NCI-H345 (cell line): ENCODE measurements at regions not wholly inside any gene's neighbourhood (a gene's known extent, or its start where the extent isn't known, plus 50 kb on each side); places are given as distances from the start of the nearest gene placed in this dataset.

Source experiments
- DNase-seq: peaks from one replicate; lab custom pipeline; 2025; lab: John Stamatoyannopoulos, UW

DNA sequence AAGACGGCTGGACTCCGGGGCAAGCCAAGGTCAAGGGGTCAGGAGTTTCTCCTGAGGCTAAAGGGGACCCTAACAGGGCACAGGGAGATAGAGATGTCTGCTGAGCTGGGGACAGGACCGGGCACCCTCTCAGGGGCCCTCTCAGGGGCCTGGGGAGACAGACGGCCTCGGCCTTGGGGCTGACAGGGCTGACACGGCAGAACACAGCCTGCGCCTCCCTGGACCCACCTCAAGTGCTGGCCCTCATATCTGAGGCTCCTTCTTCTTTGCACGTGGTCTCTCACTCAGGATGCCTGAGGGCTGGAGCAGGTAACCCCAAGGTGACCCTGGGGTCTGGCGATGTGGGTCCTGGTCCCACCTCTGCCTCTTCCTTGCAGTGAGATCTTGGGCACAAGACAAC, 186.9 kb upstream of the TNRC6C start:
- no peak for DNase-seq

DNA sequence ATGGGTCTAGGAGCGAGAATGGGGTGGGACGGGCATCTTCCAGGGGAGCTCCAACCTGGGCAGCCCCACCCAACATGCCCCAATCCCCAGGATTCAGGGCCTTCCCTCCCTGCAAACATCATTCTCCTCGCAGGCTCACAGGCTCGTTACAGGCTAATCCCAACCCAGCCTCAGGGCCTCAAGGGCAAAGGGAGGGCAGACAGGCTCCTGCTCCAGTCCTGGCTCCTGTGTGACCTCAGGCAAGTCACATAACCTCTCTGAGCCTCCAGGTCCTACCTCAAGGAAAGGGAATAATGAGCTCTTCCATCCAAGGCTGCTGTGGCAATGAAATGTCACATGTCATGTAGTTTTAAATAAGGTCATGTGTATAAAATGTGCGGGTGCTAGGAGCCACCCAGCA, 186.5 kb upstream of the TNRC6C start:
- DNase-seq, result no peak

DNA sequence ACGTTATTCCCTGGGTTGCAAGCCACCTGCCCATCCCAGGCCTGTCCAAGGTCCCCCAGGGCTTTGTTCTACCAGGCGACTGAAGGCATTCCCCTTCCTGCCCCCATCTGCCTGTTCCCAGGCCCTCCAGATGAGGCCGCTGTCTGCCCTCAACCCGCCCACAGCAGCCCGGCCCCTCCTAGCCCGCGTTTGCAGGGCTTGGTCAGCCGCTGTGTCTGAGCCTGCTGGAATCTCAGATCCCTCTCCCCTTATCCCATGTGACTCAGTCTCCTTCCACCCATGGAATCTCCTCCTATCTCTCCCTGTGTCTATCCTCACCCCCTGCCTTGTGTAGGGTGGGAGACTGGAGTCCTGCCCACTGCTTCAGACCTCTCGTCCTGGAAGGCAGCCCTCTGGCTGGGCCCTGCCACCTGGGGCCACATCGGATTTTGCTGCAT, 186.0 kb upstream of the TNRC6C start:
- DNase-seq, result no peak

DNA sequence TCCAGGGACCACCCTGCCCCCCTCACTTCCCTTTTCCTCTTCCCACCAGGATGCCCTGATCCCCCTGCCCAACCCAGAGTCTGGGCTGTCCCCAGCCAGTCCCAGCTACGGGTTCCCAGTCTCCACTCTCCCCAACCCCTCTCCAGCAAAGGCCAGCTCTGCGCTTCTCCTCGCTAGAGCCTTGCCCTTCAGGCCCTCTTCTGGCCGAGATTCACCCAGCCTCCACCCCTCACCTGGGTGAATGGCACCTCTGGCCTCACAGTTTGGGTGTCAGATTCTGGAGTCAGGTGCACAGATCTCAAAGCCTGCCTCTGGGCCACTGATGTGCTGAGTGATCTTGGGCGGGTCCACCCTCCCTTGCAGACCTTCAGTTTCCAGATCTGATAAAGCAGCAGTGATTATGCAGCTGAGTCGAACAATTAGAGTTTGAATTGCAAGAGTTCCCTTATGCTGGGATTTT, 185.6 kb upstream of the TNRC6C start:
- DNase-seq, result no peak

DNA sequence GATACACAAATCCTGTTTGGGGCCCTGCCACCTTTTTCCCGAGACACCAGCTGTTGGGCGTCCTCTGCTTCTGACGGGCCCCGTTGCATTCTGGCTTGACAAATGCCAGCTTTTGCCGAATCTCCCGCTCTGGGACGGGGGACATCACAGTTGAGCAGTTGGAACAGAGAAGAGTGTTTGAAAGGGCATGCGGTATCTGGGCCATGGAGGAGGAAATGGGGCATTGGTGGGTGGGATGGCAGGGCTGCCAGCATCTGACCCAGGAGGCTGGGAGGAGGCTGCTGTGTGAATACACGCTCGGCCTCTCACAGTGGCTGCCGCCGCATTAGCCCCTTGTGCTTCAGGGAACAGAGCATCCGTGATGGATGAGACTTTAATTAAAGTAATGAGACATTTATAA, 184.3 kb upstream of the TNRC6C start:
- DNase-seq, result no peak

DNA sequence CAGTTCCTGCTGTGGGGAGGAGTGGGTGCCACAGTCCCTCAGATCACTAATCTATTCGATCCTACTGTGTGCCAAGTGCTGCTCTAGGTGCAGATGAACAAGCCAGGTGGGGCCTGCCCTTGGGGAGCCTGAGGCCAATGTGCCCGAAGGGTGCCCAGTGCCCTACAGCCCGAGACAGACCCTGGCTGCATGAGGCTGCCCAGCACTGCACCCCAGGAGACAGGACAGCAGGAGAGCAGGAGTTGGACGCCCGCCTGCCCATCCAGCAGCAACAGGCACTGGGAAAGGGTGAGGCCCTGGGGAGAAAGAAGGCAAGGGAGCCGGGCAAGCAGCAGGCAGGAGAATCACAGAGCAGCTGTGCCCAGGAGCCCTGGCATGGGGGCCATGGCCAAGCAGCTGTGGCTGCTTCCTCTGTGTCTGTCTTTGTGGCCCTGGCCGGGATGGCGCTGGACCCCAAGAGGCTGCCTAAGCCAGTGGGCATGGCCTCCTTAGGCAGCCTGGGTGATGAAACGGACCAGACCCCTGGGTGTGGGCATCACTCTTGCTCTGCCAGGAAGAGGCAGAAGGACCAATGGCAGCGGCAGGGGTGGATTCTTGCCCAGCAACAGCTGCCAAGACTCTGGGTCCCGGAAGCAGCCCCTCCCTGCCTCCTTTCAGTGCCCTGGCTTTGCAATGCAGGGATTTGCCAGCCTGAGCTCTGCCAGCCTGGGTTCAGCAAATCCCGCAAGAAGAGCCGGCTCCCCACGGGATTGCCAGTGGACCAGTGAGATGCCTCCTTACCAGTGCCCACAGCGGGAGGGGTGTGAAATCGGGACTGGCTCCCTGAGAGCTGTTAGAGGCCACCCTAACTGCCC, 179.6 kb upstream of the TNRC6C start:
- no peak for DNase-seq

DNA sequence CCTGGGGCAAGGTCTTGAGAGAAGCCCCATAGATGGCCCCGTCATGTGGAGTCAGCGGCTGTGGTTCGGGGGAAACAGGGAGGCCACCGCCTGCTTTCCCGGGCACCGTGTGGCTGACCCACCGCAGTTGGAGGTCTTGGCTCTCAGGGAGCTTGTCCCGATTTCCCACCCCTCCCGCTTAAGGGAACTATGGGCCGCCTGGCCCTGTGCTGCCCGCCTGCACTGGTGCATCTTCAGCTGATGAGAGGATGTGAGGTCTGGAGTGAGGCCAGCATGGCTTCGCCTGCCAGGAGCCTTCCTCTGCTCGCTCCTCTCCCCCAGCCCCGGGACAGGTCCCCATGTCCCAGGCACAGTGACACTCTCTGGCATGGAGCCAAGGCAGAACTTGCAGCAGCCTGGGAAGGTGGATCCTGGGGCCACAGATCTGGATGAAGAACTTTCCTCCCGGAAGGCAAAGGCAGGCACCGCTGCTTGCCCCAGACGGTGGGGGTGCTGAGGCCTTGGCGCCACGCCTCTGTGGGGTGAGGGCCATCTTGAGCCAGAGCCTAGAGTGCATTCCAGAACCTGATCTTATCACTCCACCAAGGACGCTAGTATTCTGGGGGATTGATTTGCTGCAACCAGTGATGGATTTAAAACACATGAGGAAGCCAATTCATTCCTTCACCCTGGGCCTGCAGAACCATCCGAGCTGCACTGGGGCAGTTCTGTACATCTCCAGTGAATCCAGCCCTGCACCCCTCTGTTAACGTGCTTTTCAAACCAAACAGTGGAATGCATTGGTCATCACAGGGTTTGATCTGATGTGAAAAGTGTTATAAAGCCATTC, 178.6 kb upstream of the TNRC6C start:
- DNase-seq, result no peak

DNA sequence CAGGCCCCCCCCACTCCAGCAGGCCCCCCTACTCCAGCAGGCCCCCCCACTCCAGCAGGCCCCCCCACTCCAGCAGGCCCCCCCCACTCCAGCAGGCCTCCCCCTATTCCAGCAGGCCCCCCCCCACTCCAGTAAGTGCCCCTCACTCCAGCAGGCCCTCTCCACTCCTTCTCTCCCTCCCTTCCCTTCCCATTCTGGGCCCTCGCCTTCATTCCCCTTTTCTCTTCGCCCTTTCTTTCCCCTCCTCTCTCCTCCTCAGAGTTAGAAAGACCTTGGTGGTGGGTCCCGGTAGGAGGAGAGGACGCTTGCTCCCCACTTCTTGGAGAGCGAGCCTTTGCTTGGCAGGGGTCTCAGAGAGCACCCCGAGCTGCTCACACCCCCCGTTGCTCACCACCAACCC, 177.0 kb upstream of the TNRC6C start:
- no peak for DNase-seq

DNA sequence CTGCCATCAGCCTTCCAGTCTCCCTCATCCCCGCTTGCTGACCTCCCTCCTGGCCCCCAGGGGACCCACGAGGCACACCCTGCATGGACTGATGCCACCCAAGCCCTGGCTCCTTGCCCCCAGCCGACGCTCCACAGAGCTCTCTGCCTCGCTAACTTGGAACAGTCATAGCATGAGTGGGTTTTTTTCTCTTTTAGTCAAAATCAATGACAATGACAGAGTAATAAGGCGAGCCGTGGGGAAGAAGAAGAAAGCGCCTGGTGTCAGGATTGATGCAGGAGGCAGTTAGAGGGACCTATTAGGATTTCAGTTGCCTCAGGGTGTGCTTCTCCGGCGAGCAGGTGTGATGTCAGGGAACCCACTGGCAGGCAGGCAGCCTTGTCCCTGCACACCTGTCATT, 176.3 kb upstream of the TNRC6C start:
- DNase-seq, result peak; percentile 24

DNA sequence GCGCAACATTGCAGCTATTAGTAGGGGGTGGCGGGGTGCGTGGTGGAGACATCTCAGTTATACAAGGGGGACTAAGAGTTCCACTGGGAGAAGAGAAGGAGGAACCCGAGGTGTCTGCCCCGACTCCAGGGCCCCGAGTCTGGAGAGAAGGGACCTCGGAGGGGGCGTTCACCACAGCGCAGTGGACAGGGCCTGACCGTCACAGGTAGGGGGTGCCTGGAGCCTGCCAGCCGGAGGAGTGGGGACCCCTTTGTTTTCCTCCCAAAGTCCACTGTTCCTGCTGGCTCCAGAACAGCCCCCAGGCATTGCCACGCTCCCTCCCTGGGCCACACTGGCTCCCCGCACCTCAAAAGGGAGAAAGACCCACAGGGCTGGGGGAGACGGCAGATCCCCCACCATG, 175.9 kb upstream of the TNRC6C start:
- DNase-seq, result no peak

DNA sequence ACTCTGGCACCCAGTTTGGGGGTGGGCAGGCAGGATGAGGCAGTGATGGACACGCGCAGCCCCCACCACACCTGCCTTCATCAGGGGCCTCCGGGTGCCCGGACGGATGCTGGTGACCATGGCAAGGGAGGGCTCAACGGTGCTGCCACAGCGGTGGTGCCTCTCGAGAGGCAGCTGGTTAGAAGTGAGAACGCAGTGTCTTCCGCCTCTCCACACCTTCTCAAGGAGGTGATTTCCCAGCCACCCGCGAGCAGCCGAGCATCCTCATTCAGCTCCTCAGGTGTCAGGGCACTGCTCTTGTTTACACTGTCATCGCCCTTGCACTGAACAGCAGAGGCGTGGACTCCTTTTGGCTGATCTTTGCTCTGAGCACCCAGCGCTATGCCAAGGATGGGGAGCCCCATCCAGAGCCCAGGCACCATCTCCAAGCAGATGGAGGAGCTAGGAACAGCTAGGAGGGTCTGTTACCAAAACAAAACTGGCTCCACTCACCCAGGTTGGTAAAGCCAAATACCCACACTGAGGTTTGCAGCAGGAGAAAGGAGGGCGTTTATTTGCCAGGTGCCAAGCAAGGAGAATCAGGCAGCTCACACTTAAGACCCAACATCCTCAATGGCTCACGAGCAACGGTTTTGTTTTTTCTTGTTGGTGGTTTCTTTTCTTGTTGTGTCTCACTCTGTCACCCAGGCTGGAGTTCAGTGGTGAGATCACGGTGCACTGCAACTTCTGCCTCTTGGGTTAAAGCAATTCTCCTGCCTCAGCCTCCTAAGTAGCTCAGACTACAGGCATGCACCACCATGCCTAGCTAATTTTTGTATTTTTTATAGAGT, 174.3 kb upstream of the TNRC6C start:
- no peak for DNase-seq

DNA sequence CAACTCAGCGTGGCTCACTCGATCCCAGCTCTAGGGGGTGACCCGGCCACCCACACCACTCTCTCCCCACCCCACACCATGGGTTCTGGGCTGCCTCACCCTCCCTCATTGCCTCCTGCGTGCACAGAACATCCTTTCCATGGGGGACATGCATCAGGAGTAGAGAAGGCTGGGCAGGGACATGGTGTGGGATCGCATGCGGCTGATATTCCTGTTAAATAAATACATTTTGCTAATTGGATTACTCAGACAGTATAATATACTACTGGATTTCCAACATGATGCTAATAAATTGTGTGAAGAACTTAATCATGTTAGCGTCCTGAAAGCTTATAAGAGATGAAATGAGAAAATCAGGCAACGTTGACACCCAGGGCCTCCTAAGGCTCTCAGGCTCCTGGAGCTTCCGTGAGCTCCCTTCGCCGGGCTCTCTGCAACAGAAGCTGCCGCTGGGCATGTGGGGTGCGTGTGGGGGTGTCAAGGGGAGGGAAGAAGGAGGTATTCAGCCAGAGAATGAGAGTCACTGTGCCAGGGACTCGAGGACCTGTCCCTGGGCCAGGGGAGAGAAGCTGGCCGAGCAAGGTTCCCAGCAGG, 173.1 kb upstream of the TNRC6C start:
- no peak for DNase-seq

DNA sequence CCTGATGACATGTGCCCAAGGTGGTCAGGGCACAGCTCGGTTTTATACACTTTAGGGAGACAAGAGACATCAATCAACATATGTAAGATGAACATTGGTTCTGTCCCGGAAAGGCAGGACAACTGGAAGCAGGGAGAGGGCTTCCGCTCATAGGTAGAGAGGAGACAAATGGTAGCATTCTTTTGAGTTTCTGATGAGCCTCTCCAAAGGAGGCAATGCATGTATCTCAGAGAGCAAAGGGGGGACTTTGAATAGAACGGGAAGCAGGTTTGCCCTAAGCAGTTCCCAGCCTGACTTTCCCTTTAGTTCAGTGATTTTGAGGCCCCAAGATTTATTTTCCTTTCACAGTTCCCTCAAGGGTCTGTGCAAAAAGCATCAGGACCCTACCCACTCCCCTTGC, 172.4 kb upstream of the TNRC6C start:
- no peak for DNase-seq

DNA sequence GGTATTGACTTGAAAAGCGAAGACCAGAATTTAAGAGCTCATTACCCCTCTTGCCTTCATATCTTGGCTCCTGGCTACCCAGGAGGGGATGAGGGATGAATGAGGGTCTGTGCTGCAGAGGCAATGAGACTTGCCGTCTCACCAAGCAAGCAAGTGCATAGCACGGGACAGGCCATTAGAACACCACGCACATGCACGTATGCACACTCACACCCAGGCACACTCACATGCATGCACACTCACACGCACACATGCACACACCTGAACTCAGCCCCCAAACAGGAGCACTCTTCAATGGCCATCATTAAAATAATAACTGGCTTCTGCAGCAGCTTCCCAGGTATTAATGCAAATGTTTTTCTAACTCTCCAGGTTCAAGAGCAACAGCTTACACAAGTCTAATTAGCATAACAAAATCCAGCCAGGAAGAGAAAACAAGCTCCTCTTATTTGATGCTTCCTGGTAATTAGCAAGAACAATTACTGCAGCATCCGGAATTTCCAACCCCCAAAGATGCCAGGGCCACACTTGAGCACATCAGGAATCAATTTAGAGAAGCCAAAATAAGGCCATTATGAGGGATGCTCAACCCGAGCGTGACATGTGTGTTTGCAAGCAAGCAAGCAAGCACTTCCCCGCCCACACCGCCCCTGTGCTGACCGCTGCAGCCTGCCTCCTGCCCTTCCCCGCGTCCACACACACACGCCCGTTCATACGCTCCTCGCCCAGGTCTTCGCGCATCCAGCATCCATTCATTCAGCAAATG, 171.6 kb upstream of the TNRC6C start:
- DNase-seq, result no peak

DNA sequence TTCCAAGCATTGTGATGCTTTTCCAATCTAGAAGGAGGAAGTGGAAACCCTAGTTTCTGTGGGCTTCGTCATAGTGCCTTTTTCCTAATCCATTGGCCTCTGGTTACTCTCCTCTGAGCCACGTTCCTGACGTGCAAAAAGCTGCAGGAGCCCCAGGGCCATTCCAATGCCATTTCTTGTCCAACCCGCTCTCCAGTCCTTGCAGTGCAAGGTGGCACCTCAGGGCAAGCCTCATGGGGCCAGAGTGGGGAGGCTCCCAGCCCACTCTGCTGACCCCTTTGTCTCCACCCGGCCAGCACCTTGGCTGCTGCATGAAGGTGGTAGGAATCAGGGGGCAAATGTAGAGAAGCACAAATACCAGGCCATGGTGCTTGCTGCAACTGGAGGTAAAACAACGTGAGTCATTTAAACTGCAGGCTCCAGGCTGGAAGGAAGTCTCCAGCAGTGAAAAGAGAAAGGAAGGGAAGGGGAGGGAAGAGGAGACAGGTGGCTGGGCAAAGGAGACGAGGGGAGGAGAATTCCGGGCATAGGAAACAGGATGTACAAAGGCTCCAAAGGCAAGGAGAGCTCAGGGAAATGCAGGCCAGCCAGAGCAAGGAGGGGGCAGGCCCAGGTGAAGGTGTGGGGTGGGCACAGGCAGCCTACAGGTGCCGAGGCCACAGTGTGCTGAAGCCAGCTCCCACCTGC, 168.2 kb upstream of the TNRC6C start:
- DNase-seq, result peak; percentile 26

DNA sequence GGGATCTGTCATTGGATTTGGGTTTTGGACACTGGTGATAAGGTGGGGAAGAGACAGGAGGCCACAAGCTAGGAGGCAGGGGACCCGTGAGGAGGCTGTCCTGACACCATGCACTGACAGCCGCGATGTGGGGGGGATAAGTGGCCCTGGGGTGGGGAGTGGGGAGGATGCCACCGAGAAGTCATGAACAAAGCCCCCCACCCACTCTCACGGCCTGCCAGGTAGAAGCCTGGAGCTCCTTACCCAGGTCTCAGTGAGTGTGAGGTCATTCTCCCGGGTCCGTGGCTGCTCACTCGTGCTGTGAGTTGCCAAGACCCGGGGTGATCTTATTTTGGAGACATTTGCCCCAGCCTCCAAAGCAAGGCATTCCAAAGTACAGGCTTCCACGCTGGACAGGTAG, 165.9 kb upstream of the TNRC6C start:
- no peak for DNase-seq

DNA sequence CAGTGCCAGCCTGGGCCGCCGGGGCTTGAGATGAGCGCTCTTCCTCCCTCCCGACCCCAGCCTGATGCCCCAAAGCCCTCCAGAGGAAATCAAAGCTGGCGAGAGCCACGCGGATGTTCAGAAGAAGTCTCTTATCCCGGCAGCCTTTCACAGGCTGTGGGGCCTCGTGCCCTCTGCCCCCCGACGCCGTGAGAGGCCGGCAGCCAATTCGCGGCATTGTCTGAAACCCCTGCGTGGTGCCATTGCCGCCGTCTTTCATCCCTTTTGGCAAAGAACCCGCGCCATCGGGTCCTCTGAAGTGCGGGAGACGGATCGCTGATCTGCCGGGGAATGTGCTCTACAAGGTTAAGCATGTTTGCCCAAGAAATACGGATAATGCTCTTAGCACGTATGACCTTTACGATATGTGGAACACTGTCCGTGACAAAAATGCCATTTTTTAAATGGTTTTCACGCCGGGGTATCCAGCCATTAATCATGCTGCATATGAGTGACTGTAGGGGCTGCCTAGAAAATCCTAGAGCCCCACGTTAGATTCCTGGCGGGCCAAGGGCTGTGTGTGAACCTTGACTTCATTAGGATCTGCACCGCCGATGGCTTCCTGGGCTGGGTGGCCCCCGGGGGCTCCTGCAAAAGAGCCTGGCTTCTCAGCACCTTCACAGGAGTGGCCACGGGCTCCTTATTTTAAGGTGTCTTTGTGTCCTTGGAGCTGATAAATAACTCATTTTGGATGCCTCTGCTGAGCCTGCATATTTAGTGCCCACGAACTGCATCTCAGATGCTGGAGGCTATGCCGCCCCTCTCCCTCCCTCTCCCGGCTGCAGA, 165.1 kb upstream of the TNRC6C start:
- DNase-seq, result no peak

DNA sequence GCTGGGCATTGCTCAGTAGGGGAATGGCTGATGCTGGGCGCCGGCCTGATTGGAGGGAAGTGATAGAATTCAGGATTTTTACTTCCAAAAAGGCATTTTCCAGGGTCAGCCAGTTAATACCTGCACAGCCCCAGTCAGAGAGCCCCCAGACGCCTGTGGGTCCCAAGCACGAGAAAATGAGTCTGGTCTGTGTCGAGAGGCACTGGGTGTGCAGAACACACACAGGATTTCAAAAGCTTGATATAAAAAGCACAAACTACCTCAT, 164.6 kb upstream of the TNRC6C start:
- DNase-seq, result no peak

DNA sequence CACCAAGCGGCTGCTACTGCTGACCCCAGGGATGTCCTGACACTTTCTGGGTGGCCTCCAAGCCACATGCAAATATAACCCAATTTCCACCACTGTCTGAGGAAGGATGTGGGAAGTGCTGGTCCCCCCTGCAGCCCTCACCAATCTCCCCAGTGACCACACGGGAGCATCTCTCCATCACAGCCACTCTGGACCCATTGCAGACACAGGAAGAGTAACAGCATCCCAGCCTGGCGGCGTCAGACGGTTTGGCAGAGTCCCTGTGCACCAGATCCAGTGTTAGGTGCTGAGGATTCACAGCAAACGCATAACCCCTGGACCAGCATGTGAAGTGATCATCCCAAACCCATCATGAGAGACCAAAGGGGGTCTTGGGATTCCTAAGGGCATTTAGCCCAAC, 163.7 kb upstream of the TNRC6C start:
- no peak for DNase-seq

DNA sequence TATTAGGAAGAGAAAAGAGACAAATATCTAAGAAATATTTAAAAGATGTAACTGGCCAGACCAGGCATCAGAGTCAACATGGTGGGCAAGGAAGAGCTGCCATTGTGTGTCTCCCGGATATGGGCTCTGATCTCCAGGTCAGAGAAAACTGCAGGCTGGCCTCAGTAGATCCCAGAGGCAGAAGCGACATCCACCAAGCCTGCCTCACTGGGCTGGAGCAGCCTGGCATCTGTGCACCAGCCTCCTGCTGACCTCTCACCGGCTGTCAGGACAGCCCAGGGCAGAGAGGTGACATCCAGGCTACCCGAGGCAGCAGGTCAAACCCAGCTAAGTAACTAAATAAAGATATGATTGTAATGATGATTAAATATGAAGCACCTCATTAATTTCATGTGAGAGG, 162.8 kb upstream of the TNRC6C start:
- DNase-seq, result no peak
